ENCODE measurements at regions not wholly inside any gene's neighbourhood (a gene's known extent, or its start where the extent isn't known, plus 50 kb on each side); places are given as distances from the start of the nearest gene placed in this dataset.
"Not testable (repeated sequence)": the region's sequence is repeated elsewhere in the genome, so short reads cannot be mapped to it uniquely, and the experiment has no call there.

- Histone ChIP-seq H3K9me3 (no peaks in the 10 kb centered on the region), H3K27ac (no peak overlapping the region), H3K4me3 (no peak overlapping the region), H3K4me1 (no peaks in the 10 kb centered on the region), H3K36me3 (no peaks in the 10 kb centered on the region), H3K27me3 (no peaks in the 10 kb centered on the region)
- DNase-seq (no peak), ATAC-seq (no peak)
- no peak for TF ChIP-seq CTCF (IDR thresholded peaks at IDR 0.05)
- intact Hi-C loops (cut with DNase I) = no loop called here
These were observed 129.1 kb downstream of the TNFRSF21 start for GRCh38 chr6:47180633-47181032.

DNA sequence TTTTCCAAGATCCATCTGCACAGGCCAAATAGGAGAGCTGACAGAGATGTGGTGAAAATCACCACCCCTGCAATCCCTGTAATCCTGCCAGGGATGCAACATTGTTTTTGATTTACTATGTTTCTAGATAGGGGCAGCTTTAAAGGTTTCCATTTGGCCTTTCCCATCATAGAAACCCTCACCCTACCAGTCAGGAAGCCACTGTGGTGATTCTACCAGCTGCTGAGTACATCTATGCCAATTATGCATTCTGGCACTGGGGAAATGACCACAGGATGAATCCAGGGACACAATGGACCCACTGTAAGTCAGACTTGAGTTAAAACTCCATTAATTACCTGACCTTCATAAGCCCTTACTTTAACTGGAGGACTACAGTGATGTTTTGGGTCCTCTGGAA is 130.4 kb downstream of the TNFRSF21 start:
- Histone ChIP-seq H3K9me3 (no peaks in the 10 kb centered on the region), H3K4me3 (no peak overlapping the region), H3K27me3 (no peaks in the 10 kb centered on the region), H3K27ac (no peak overlapping the region), H3K36me3 (no peaks in the 10 kb centered on the region), H3K4me1 (no peaks in the 10 kb centered on the region)
- no peak for DNase-seq
- no peak for TF ChIP-seq CTCF (IDR thresholded peaks at IDR 0.05)
- intact Hi-C loops (cut with DNase I) = no loop called here
- ATAC-seq = no peak

- no peaks in the 10 kb centered on the region for H3K4me1 ChIP-seq
- intact Hi-C loops (cut with DNase I) = no loop called here
- H3K27me3 ChIP-seq = no peaks in the 10 kb centered on the region
- H3K36me3 ChIP-seq = no peaks in the 10 kb centered on the region
- no peak for TF ChIP-seq CTCF (IDR thresholded peaks at IDR 0.05)
- no peak overlapping the region for H3K4me3 ChIP-seq
- DNase-seq (no peak), ATAC-seq (no peak)
- H3K9me3 ChIP-seq = no peaks in the 10 kb centered on the region
- H3K27ac ChIP-seq = no peak overlapping the region
These were observed 133.5 kb upstream of the ADGRF1 start for GRCh38 chr6:47175656-47176055.

DNA sequence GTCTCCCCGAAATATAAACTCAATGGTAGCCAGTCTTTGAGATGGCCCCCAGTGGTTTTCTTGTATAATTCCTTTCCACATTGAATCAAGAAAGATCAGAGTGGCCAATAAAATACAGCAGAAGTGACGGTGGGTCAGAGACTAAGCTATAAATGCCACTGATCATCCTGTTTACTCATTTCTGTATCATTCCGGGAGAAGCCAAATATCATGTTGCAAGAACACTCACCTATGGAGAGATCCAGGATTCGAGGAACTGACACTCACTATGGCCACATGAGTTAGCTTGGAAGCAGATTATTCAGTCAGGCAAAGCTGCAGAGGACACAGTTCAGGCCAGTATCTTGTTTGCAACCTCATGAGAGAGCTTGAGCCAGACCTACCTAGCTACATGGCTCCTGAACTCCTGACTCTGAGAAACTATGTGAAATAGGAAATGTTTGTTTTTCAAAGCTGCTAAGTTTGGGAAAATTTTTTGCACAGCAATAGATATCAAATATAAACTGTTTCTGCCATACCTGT is 132.4 kb upstream of the ADGRF1 start:
- ATAC-seq = no peak
- Histone ChIP-seq H3K4me1 (peaks cover 0 to 8% of the 10 kb centered on the region in 2 donors), H3K36me3 (no peaks in the 10 kb centered on the region), H3K9me3 (no peaks in the 10 kb centered on the region), H3K4me3 (no peak overlapping the region), H3K27me3 (no peaks in the 10 kb centered on the region), H3K27ac (no peak overlapping the region)
- no peak for TF ChIP-seq CTCF (IDR thresholded peaks at IDR 0.05)
- intact Hi-C loops (cut with DNase I) = no loop called here
- DNase-seq = no peak

- H3K4me3 ChIP-seq; intact Hi-C loops (cut with DNase I); H3K27ac ChIP-seq; DNase-seq; H3K36me3 ChIP-seq; H3K9me3 ChIP-seq; H3K27me3 ChIP-seq; ATAC-seq; H3K4me1 ChIP-seq: not testable (repeated sequence)
These were observed 131.9 kb upstream of the ADGRF1 start for GRCh38 chr6:47174063-47174462.

GRCh38 chr6:47173145-47173544 is 131.0 kb upstream of the ADGRF1 start:
- DNase-seq; ATAC-seq; intact Hi-C loops (cut with DNase I); H3K36me3 ChIP-seq; H3K27ac ChIP-seq; H3K27me3 ChIP-seq; H3K9me3 ChIP-seq; H3K4me3 ChIP-seq; H3K4me1 ChIP-seq: not testable (repeated sequence)

Measured in left lung (tissue), 4 donors.